Transverse colon (tissue), 4 donors: ENCODE measurements at regions not wholly inside any gene's neighbourhood (a gene's known extent, or its start where the extent isn't known, plus 50 kb on each side); places are given as distances from the start of the nearest gene placed in this dataset.

Source experiments
- DNase-seq: peaks from one replicate; pipeline ENCODE4 v3.0.0-alpha.2; 2019
- H3K27ac ChIP-seq, 4 donors: fragments of 200-600 bp; sonication (generic); 2 replicates each; pipeline ENCODE4 v1.5.1; 2016 to 2018; ENCODE audit warnings: inconsistent platforms in 4 of 4
- H3K27me3 ChIP-seq: fragments of 200-600 bp; sonication (generic); 2 replicates; pipeline ENCODE4 v1.5.1; 2017; ENCODE audit warnings: inconsistent platforms
- H3K36me3 ChIP-seq, 4 donors: fragments of 200-600 bp; sonication (generic); 2 replicates each; pipeline ENCODE4 v1.5.1; 2017 to 2019; ENCODE audit warnings: inconsistent platforms in 4 of 4
- H3K4me1 ChIP-seq, 4 donors: fragments of 200-600 bp; sonication (generic); 2 replicates each; pipeline ENCODE4 v1.5.1; 2017 to 2020; ENCODE audit warnings: inconsistent platforms in 4 of 4
- H3K4me3 ChIP-seq, 4 donors: fragments of 200-600 bp; sonication (generic); 1 replicate in 1 of 4; 2 replicates in 3 of 4; pipeline versions ENCODE4 v1.5.1 to v1.6.1; 2017 to 2019; ENCODE audit warnings: inconsistent platforms in 4 of 4
- H3K9me3 ChIP-seq, 2 donors: fragments of 200-600 bp; sonication (generic); 2 replicates each; pipeline ENCODE4 v1.5.1; 2017 to 2019; ENCODE audit warnings: inconsistent platforms in 2 of 2
- CTCF ChIP-seq, 5 experiments: fragments of 200-600 bp in 3 of 5; fragments of 450-650 bp in 2 of 5; sonication (generic) in 3 of 5; IDR thresholded peaks; 1 replicate in 2 of 5; 2 replicates in 3 of 5; pipeline ENCODE4 v1.5.1; 2016 to 2017; ENCODE audit warnings: antibody characterized with exemption in 5 of 5, inconsistent platforms in 3 of 5, mild to moderate bottlenecking in 2 of 5, moderate library complexity in 1 of 5
- EP300 ChIP-seq: sonication (generic); formaldehyde crosslinking; IDR thresholded peaks from one replicate; pipeline ENCODE4 v1.6.1; 2017; ENCODE audit warnings: antibody characterized with exemption, low read depth
- POLR2A ChIP-seq: fragments of 450-650 bp; IDR thresholded peaks from one replicate; pipeline ENCODE4 v1.6.1; 2016; ENCODE audit warnings: antibody characterized with exemption, mild to moderate bottlenecking, moderate library complexity
- POLR2AphosphoS5 ChIP-seq, 3 donors: sonication (generic); formaldehyde crosslinking; IDR thresholded peaks; one replicate each; pipeline ENCODE4 v1.6.1; 2016; ENCODE audit warnings: antibody characterized with exemption in 3 of 3
- WGBS, 2 donors: methylation state at CpG; one replicate each; pipeline ENCODE4 v1.1.5; 2018; ENCODE audit warnings: low coverage in 1 of 2; 5-methylcytosine and 5-hydroxymethylcytosine counted together
- in situ Hi-C, 4 donors: fragments of 200-750 bp; cut with MboI; loops; one replicate each; pipeline versions ENCODE4 v1.15.0 to v1.15.1; 2017; ENCODE audit warnings: low sequenced_read_pairs in 3 of 4, low pct_ligation_motif_present in 1 of 4, low pct_unique_long_range_greater_than_20kb in 1 of 4
- intact Hi-C: fragments of 100-400 bp; cut with DNase I; formaldehyde crosslinking; loops from one replicate; pipeline ENCODE4 v1.15.1; 2023; ENCODE audit warnings: low total_unique reads

GRCh38 chr3:102974333-102974732 is 539.5 kb downstream of the ZPLD1 start:
- 70 to 73% methylated on average over 2 of the region's 2 CpGs for WGBS, 2 donors
- Histone ChIP-seq H3K27ac (no peak overlapping the region), H3K36me3 (no peaks in the 10 kb centered on the region), H3K27me3 (no peaks in the 10 kb centered on the region), H3K4me1 (no peaks in the 10 kb centered on the region), H3K4me3 (no peak overlapping the region), H3K9me3 (no peaks in the 10 kb centered on the region)
- DNase-seq = no peak
- no peak for TF ChIP-seq EP300
- TF ChIP-seq POLR2AphosphoS5 (IDR thresholded peaks at IDR 0.05) = no peak
- no peak for TF ChIP-seq POLR2A
- no peak for TF ChIP-seq CTCF (IDR thresholded peaks at IDR 0.05)
- in situ Hi-C loops = no loop called here
- intact Hi-C loops = no loop called here

GRCh38 chr3:102979191-102979590 is 544.4 kb downstream of the ZPLD1 start:
- Histone ChIP-seq H3K27ac (peak overlapping the region in 1 of 4 donors; percentile 69), H3K27me3 (no peaks in the 10 kb centered on the region), H3K9me3 (no peaks in the 10 kb centered on the region), H3K4me3 (no peak overlapping the region), H3K36me3 (no peaks in the 10 kb centered on the region), H3K4me1 (peaks cover 0 to 5% (median 0%) of the 10 kb centered on the region in 4 donors)
- TF ChIP-seq EP300 = no peak
- intact Hi-C loops (no loop called here), in situ Hi-C loops (no loop called here)
- DNase-seq = no peak

GRCh38 chr3:102979682-102980354 is 545.0 kb downstream of the ZPLD1 start:
- Histone ChIP-seq H3K27ac (peak overlapping the region in 3 of 4 donors; percentile 2 to 69 (median 69)), H3K4me3 (no peak overlapping the region), H3K4me1 (peaks cover 0 to 5% (median 0%) of the 10 kb centered on the region in 4 donors), H3K9me3 (no peaks in the 10 kb centered on the region), H3K27me3 (no peaks in the 10 kb centered on the region), H3K36me3 (no peaks in the 10 kb centered on the region)
- peak; percentile 39 for DNase-seq
- 27 to 37% methylated on average over 4 of the region's 4 CpGs for WGBS, 2 donors
- in situ Hi-C loops (no loop called here), intact Hi-C loops (no loop called here)
- TF ChIP-seq POLR2AphosphoS5 (IDR thresholded peaks at IDR 0.05) (peak in 2 of 3 donors; percentile 73 to 80), EP300 (no peak)

- Histone ChIP-seq H3K27ac (peak overlapping the region; percentile 2 to 69 (median 52)), H3K9me3 (no peaks in the 10 kb centered on the region), H3K27me3 (no peaks in the 10 kb centered on the region), H3K4me1 (peaks cover 0 to 5% (median 0%) of the 10 kb centered on the region in 4 donors), H3K4me3 (no peak overlapping the region), H3K36me3 (no peaks in the 10 kb centered on the region)
- TF ChIP-seq POLR2AphosphoS5 (IDR thresholded peaks at IDR 0.05) (no peak), CTCF (IDR thresholded peaks at IDR 0.05) (no peak), EP300 (no peak), POLR2A (no peak)
- intact Hi-C loops (no loop called here), in situ Hi-C loops (no loop called here)
- DNase-seq = no peak
- WGBS, 2 donors = 33% methylated on average over 1 of the region's 1 CpG; no CpG with 5 or more reads in 1 of the 2 donors
Measured at GRCh38 chr3:102980355-102980696, 545.5 kb downstream of the ZPLD1 start.

- Histone ChIP-seq H3K27ac (no peak overlapping the region), H3K36me3 (no peaks in the 10 kb centered on the region), H3K27me3 (no peaks in the 10 kb centered on the region), H3K9me3 (no peaks in the 10 kb centered on the region), H3K4me3 (no peak overlapping the region), H3K4me1 (no peaks in the 10 kb centered on the region)
- intact Hi-C loops (no loop called here), in situ Hi-C loops (no loop called here)
- no peak for TF ChIP-seq EP300
- TF ChIP-seq POLR2AphosphoS5 (IDR thresholded peaks at IDR 0.05) = no peak
- no peak for TF ChIP-seq POLR2A
- no peak for TF ChIP-seq CTCF (IDR thresholded peaks at IDR 0.05)
- no peak for DNase-seq
- 41 to 53% methylated on average over 6 of the region's 6 CpGs for WGBS, 2 donors
Measured at GRCh38 chr3:103002425-103003176, 567.8 kb downstream of the ZPLD1 start.
